NCI-H2081 treated with DMSO at 0.1 percent for 48 hours (cell line): ENCODE measurements at regions not wholly inside any gene's neighbourhood (a gene's known extent, or its start where the extent isn't known, plus 50 kb on each side); places are given as distances from the start of the nearest gene placed in this dataset.

ENCODE experiments used
- DNase-seq: peaks from one replicate; lab custom pipeline; 2025; lab: John Stamatoyannopoulos, UW

DNA sequence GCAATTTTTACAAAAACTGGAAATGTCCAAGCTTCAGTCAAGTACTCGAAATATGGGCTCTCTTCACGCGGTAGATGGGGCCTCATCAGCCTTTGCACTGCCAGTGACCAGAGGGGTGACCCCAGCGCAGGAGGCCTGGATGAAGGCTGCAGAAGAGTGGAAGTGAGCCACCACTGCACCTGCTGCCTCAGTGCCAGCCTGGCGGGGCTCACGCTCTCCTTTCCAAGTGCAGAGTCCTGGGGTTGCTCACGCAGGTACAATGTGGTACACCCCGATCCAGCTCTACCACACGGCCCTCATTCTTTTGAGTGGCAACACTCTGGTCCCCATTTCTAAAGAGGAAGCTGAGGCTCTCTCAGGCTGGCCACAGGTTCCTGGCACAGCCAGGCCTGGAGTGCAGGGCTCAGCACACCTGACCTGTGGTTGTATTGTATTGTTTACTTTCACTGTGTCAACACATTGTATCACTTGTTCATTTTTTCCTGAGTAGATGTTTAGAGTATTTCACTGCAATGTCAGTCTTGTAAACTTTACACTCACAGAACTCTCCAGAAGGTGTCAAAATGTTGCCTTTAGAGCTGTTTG, 97.3 kb upstream of the SOX1 start:
- no peak for DNase-seq

GRCh38 chr13:111970494-111971141, 96.3 kb upstream of the SOX1 start:
- no peak for DNase-seq

- no peak for DNase-seq
These were observed 94.8 kb upstream of the SOX1 start for GRCh38 chr13:111971891-111972780.

DNA sequence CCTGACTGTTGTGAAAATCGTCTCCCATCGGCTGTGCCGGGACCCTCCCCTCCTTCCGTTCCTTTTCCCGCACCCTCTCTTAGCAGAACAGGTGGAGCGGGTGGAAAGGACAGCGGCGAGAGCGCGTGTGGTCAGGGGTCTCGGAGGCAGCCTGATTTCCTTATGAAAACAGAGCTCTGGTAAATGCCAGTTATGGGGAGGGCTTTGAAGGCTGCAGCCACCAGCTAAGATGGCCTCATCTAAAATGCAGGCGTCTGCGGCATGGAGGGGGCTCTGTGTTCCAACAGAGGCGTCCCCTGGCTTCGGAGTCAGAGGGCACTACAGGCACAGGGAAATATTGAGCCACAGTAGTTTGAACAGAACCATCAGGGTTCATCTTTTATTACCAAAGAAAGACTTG, 93.8 kb upstream of the SOX1 start:
- no peak for DNase-seq

- DNase-seq, result no peak
These were observed 93.2 kb upstream of the SOX1 start for GRCh38 chr13:111973605-111974340.

GRCh38 chr13:111974341-111974640, 92.7 kb upstream of the SOX1 start:
- DNase-seq, result no peak

GRCh38 chr13:111975539-111976473, 91.1 kb upstream of the SOX1 start:
- no peak for DNase-seq

DNA sequence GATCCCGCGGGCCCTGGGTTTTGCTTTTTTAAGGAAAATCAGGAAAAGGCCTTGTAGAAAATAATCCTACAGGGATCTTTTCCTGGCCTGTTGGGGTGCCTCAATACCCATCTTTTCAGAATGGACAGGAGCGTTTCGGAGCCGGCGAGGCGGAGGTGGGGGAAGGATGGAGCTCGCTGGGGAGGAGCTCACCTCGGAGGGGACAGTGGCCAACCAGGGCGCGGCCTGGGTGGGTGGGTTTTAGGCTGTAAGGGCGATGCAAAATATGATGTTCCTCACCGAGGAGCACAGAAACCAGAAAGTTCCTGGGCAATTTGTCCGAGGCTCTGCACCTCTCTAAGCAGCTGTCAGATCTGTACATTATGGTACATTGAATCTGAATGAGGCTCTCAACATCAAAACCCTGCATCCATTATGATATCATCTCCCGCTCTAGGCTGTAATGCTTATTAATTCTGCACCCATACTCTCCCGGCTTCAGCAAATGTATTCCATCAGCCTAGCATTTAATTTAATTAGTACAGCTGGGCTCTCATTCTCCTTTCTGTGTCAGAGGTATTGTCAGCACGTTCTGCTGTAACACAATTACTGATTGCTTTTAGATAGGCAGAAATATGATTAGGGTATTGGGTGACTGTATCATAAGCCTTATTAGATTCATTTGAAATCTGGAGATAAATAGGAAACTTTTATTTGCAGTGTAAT, 90.3 kb upstream of the SOX1 start:
- DNase-seq, result no peak

DNA sequence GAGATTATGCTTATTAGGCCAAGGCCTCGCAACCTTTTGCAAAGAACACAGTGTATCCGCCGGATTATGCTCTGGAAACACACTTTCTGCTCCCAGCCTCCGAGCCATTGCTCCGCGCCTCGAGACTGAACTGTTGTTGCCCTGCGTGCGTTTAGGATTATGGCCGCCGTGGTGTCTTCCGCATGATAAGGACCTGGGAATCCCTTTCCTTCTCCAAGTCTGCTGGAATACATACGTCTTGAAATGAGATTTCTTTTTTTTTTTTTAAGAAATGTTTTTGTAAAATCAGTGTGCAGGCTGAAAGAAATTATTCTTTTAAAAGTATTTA, 89.8 kb upstream of the SOX1 start:
- no peak for DNase-seq

GRCh38 chr13:111978546-111978945, 88.4 kb upstream of the SOX1 start:
- no peak for DNase-seq

DNA sequence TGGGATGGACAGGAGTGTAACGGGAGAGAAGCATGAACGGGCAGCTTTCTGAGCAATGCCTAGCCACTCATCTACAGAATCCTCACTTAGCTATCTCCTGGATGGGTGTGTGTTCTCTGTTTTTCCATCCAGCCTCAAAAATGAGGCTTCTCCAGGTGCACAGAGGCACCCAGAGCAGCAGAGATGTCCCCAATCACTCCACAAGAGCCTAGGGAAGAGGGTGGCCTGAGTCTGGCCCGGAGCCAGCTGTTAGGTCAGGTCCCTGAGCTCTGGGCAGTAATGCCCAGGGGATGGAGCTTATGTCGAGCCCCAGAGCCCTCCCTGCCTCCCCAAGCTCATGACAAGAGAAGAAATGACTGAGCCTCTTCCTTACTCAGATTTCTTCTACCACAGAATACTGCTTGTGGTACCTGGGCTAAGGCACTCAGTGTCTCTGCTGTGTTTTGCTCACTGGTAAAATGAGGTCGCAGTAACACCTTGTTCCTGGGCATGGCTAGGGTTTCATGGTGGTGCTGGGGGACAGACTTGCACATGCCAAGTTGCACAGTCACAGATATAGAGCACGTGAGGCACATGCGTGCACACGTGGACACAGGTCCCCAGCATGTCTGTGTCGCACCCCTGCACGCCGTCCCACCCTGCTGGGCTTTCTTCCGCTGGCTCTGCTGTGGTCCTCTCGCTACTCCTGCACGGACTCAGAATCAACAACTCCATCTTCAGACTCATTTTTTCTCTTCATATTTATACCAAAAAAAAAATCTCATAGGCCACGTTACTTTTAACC, 86.6 kb upstream of the SOX1 start:
- DNase-seq, result no peak

DNA sequence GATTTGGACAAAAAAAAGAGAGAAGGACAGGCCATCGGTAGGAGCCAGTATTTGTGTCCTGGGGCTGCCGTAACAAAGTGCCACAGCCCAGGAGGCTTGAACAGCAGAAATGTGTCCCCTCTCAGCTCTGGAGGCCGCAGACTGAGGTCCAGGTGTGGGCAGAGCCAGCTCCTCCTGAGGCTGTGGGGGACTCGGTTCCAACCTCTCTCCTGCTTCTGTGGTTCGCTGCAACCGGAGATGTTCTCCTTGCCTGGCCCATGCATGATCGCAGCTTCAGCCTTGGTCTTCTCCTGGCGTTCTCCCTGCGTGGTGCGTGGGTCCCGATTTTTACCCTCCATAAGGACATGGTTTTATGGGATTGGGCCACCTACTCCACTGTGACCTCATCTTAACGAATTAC, 85.9 kb upstream of the SOX1 start:
- DNase-seq, result no peak

GRCh38 chr13:111981446-111982165, 85.3 kb upstream of the SOX1 start:
- no peak for DNase-seq

DNA sequence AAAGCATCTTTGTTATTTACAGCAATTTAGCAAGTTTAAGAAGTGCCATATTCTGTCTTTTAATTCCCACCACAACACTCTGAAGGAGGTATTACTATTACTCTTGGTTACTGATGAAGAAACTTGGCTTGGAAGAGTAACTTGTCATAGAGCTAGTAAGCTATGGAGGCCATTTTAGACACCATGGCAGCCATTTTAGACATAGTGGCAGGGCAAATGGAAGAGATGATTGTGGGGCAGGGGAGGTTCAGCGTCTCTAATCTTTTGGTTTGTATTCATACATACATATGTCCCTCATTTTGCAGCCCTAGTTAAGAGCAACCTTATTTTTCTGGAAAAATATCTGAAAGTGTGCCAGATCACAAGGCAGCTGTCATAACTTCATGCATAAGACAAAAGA, 82.6 kb upstream of the SOX1 start:
- DNase-seq, result no peak

DNA sequence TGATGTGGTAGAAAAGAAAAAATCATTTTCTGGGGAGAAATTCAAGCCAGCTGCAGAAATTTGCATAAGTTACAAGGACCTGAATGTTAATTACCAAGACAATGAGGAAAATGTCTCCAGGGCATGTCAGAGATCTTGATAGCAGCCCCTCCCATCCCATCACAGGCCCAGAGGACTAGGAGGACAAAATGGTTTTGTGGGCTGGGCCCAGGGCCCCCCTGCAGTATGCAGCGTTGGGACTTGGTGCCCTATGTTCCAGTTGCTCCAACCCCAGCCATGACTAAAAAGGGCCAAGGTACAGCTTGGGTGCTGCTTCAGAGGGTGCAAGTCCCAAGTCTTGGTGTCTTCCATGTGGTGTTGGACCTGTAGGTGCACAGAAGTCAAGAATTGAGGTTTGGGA, 76.6 kb upstream of the SOX1 start:
- no peak for DNase-seq

DNA sequence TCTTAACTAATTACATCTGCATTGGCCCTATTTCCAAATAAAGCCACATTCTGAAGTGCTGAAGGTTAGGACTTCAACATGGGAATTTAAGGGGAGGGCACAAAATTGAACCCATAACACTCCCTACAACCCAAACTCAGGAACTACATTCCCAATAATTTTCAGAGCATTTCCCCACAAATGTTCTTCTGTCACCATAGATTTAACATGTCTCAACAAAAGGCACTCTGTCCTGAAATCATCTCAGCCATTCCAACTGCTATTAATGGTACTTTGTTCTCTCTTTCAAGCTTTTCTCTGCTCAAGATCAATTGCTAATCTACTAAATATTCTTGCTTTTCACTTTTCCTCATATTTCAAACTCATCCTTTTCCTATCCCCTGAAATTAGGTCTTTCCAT, 74.0 kb upstream of the SOX1 start:
- no peak for DNase-seq

DNA sequence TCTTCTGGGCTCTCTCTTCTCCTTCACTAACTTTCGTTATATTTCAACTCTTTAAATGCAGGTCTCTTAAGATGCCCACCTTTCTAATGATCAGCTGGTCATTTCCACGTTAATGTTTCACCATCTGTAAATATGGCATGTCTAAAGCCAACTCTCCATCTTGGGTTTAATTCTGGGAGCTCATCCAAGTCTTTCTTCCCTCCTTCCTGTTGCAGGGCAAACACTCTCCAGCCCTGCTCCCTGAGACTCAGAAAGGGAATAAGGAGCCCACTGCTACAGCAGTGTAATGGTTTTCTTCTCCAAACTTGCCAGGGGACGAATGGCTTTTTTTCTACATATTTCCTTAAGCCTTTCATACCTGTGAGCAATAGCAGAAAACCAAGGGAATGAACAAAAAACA, 73.3 kb upstream of the SOX1 start:
- DNase-seq, result no peak

DNA sequence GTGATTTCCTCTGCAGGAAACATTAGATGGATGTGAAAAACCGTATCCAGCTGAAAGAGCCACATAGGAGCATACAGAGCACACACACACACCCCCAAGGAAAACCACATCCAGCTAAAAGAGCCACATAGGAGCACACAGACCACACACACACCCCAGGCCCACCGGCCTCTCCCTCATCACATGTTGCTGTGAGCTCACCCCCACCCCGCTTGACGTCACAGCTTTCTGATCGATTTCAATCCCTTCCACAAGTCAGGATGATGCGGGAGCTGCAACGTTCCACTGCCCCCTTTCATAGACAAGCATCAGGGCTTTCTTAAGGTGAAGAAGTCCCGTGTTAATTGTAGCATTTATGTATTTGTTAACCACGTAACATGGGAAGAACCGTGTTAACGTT, 72.4 kb upstream of the SOX1 start:
- DNase-seq, result no peak

GRCh38 chr13:111999352-111999751, 67.6 kb upstream of the SOX1 start:
- no peak for DNase-seq

- DNase-seq, result no peak
These were observed 66.1 kb upstream of the SOX1 start for GRCh38 chr13:112000888-112001287.
